ENCODE measurements at regions not wholly inside any gene's neighbourhood (a gene's known extent, or its start where the extent isn't known, plus 50 kb on each side); places are given as distances from the start of the nearest gene placed in this dataset.

DNA sequence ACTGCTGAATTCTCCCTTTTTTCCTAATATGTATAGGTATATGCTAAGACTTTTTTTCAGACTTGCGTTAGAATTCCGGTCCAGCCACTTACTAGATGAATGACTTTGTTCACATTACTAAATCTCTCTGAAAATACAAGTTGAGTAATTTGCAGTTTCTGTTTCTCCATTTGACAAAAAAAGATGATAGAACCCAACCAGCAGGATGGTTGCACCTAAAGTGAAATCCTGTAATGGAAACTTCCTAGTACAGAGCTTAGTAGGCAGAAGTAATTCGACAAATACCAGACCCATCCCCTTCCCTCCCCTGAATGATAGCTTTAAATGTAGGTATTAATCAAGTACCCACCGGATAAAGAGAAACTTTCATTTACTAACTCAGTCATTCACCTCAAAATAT lies 113.6 kb upstream of the RAP1B start:
- TF ChIP-seq, protein P1, sequence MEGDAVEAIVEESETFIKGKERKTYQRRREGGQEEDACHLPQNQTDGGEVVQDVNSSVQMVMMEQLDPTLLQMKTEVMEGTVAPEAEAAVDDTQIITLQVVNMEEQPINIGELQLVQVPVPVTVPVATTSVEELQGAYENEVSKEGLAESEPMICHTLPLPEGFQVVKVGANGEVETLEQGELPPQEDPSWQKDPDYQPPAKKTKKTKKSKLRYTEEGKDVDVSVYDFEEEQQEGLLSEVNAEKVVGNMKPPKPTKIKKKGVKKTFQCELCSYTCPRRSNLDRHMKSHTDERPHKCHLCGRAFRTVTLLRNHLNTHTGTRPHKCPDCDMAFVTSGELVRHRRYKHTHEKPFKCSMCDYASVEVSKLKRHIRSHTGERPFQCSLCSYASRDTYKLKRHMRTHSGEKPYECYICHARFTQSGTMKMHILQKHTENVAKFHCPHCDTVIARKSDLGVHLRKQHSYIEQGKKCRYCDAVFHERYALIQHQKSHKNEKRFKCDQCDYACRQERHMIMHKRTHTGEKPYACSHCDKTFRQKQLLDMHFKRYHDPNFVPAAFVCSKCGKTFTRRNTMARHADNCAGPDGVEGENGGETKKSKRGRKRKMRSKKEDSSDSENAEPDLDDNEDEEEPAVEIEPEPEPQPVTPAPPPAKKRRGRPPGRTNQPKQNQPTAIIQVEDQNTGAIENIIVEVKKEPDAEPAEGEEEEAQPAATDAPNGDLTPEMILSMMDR (IDR thresholded peaks at IDR 0.05 in 4 of 5, conservative IDR thresholded peaks at IDR 0.05 in 1 of 5) = no peak
- TF ChIP-seq POLR2A (IDR thresholded peaks at IDR 0.05) = no peak
